HT1080 (cell line): ENCODE measurements at regions not wholly inside any gene's neighbourhood (a gene's known extent, or its start where the extent isn't known, plus 50 kb on each side); places are given as distances from the start of the nearest gene placed in this dataset.
"Not testable (repeated sequence)": the region's sequence is repeated elsewhere in the genome, so short reads cannot be mapped to it uniquely, and the experiment has no call there.

ENCODE experiments used
- DNase-seq: peaks from one replicate; pipeline ENCODE4 v3.0.0-alpha.2; 2015; ENCODE audit warnings: low read depth

DNA sequence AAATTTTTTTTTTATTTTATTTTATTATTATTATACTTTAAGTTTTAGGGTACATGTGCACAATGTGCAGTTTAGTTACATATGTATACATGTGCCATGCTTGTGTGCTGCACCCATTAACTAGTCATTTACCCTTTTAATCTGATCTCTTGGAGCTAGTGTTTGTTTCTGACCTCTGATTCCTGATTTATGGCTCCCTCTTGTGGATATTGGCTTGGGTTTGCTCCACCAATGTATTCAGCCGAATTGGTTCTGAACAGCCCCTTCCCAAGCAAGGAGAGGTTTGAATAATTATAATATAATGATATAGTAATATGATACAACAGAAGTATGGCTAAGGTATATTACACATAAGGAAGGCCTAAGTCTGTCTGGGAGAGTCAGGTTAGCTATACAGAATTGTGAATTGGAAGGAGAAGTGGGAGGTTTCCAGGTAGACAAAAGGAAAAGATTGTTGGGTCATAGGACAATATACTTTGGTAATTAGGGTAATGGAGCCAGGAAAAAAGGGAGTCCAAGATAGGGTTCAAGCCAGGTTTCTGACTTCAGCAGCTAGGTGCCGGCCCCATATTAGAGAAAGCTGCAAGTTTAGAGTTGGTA lies 53.1 kb upstream of the HMCN1 start:
- peak; percentile 43 for DNase-seq

DNA sequence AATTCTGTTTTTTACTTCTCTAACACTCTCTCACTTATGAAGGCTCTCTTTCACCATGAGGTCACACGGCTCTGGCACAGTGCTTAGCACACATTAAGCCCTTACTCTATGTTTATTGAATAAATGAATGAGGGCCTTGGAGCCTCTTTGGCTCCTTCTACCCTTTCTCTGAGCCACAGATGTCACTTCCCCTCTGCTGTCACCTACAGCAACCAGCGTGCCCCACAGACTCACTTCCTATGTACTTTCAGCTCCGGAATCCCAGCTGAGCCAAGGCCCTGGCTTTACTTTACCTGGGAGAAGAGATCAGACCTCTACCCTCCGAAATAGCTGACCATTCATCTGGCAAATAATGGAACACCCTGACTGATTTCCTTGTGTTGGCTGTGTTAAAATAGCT lies 53.7 kb upstream of the HMCN1 start:
- DNase-seq, result no peak

DNA sequence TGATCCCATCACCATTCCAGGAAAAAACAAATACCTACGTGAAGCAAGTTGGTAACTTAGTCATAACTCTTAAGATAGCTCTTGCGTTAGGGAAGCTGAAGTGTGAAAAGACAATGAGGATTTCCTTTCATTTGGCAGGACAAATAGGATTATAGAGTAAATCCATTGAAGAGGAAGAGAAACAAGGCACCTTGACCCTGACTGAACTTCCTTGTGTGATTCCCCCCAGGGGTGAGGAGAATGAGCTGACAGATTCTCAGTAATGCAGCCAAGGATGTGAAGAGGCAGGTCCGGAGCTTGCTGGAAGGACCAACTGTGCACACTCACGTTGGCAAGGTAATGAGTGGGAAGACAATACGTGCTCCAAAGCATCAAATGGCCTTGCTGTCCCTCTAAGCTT lies 55.0 kb upstream of the HMCN1 start:
- no peak for DNase-seq

DNA sequence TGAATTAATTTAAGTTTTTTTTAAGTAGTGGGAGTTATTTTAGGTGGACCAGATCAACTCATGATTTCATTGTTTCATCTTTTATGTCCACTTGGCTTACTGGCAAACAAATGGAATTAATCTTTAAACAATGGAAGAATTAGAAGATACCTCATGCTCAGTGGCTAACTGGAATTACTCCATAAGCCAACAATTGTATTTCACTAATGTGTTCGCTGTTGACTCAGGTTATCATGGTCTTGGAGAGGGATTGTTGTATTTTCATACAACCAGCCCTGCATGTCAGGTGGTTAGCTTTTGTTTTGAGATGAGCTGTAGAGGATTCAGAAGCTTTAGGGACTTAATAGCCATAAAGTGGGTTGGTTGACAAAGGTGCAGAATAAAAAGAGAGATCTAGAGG lies 57.2 kb upstream of the HMCN1 start:
- DNase-seq, result no peak

DNA sequence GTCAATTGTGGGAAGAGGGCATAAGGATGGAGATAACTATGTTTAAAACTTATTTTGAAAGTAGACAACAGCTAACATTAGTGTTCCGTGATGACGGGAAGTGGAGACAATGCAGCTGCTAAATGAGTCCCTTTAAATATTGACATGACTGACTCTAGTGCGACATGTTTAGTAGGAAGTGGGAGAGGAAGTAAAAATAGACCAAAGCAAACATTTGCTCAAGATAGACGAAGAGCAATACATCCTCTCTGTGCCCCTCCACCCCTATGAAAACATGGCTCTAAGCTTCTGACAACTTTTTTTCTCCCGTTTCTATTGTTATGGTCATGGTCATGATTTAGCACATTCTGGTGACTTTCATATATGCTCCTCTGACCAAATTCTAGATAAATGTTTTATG lies 60.0 kb upstream of the HMCN1 start:
- DNase-seq, result no peak

DNA sequence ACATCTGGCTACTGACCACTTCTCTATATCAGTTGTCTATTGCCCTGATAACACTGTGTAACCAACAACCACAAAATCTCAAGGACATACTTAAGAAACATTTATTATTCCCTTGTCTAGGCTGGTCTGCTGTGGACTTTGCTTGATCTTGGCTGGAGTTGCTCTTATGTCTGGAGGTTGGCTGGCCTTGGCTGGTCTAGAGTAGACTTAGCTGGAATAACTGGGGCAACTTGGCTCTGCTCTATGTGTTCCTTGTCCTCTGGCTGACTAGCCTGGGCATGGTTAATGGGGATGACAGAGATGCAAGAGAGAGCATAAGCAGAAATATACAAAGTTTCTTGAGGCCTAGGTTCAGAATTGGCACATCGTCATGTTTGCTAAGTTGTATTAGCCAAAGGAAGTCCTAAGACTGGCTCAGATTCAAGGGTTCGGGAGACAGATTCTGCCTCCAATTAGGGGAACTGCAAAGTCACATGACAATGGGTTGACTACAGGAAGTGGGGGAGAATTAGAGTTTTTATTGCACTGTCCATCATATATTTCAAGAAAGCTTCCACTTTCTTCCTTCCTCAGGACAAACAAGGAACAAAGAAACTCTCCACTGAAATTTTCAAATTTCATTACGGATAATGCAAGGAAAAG lies 61.4 kb upstream of the HMCN1 start:
- DNase-seq, result no peak

DNA sequence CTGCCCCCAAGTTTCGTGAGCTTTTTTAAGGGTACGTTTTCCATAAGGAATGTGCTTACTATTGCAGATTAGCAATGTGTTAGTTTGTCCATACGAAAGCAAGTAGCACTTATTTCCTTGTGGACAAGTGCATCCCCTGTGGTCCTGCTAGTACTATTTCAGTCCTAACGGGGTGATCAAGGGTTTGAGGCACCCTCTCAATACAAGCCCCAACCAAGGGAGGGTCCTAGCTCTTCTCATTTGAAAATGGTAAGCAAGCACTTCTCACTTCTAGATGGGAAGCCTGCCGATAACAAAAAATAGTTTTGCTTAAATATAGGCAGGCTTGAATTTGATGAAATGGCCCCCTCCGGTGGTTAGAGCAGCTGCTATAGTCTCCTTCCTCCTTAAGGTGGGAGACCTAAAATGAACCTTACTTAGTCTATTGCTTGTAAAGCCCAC lies 64.0 kb upstream of the HMCN1 start:
- DNase-seq, result peak; percentile 20

DNA sequence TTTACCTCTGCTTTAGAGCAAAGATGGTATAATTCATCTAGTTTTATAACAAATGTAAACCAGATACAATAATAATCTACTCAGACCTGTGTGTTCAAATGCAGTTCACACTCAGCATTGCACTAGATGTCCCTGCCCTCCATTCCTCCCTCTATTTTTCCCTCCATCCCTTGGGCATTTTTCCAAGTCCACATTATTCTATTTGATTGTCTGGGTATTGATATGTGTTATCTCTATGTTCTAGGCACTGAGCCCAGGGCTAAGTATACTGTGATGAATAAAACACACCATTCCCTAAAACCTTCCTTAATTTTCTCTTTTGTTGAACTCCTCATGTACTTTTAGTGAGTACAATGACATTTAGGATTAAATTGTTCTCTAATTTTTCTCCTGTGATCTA lies 66.2 kb upstream of the HMCN1 start:
- DNase-seq, result no peak

DNA sequence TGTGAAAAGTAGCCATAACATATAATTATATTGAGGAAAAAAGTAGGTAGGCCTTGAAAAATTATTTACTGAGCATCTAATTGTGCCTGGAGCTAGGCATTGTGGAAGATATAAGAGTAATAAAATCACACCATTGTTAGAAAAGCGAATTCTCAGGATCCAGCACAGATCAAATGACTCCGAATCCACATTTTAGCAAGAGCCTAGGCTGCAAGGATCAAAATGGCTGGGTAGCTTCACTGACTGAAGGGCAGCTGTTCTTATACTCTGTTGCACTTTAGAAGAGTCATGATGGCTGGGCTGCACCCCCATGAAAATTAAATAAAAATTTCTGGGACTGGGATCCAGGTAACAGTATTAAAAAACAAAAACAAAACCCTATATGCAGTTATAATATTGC lies 67.6 kb upstream of the HMCN1 start:
- no peak for DNase-seq

DNA sequence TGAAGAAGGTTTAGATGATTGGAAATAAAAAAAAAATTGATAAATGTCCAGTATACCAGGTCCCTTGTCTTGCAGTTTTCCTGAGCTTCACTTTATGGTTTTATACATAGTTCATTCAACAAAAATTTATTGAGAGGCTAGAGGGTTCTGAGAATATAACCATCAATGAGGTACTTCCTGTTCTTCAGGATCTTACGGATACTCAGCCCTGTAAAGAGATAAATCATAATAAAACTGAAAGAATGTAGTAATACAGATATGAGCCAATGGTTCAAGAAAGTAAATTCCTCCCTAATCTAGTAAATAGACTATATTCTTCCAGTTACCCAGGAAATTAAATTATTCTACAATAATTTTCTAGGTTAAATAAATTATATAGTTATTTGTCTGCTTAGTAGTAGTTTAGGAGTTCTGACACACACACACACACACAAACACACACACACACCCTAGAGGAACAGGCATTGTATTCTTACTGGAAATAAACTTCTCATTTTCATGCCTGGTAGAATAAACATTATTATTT lies 70.4 kb upstream of the HMCN1 start:
- no peak for DNase-seq

DNA sequence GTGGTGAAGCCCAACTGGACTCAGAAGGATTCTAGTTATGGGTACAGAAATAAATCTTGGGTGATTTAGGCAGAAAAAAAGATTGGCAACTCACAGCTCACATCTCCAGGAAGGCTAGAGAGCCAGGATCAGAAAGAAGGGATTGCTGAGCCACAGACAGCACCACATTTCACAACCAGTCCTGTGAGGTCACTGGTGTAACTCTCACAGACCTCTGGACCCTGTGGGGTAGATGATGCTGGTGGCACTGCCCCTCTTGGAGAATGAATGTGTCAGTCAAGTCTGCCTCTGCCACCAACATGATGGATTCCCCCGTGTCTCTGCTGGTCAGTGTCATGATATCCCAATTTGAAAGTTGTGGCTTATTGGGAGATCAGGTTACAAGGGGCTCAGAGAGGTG lies 70.9 kb upstream of the HMCN1 start:
- no peak for DNase-seq

DNA sequence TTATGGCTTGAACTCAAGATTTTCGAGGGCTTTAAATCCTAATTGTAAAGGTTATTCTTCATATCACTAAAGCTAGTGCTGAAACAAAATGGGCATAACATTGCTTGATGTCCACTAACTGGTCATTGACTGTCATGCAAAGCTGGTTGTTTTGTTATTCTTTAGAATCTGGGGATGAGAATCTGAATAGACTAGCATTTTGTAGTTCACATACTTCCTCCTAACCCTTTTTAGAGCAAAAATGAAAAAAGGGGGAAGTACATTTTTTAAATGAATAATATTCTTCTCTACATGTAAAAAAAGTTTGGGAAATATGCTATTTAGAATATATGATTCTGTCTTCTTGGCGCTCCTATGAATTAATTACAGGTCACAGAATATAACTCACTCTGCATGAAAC lies 72.2 kb upstream of the HMCN1 start:
- no peak for DNase-seq

DNA sequence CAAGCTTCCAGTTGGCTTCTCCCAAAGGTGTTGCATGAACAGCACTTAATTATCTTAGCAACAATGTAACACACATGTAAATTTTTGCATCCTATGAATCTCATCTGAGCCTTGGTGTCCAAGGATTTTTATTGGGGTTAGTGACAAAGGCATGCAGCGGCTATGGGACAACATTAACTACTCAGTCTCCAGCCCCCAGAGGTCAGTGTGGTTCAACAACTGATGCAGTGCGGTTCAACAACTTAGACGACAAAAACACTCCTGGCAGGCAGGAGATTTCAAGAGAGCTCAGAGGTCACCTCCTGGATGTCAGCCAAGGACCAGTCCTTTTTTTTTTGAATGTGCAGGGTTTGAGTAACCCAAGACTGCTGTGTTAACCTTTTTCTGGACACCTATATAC lies 77.5 kb upstream of the HMCN1 start:
- DNase-seq, result no peak

DNA sequence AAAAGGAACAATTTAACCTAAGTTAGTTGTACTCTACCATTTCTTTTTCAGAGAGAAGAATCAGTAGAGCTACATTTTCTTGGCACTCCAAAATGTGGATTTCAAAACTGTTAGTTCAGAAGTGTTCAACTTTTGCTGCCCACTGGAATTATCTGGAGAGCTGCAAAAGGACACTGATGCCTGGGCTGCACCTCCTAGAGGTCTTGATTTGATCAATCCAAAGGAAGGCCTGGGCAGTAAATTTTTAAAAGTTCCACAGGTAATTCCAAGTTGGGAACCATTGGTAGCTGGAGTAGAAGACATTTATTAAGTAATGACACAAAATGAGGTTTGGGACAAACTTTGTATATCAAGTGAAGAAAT lies 79.3 kb upstream of the HMCN1 start:
- DNase-seq, result no peak

DNA sequence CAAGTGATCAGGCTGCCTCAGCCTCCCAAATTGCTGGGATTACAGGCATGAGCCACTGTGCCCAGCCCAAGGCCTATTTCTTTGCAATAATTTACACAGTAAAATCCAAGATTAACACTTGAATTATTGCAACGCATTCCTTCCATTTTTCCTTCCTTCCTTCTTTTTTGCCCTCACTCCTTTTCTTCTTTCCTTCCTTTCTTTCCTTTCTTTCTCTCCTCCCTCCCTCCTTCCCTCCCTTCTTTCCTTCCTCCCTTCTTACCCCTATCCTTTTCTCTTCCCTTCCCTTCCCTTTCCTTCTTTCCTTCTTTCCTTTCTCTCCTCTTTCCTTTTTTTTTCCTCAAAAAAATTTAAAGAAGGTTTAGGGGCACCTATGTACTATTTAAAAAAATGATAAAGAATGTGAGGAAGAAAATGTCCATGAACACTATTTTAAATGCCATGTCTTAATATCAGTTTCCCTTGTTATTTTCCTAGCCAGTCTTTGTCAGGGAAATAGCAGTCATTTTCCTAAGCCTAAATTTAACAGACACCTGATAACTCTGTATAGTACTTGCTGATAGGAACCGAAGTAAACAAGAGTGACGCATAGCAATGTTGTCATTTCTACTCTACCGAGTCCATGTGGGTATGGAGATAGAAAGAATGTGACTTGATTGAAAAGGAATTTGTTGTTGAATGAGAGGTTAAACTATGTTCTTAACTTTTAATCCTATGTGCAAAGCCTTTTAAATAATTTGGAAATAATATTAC lies 79.8 kb upstream of the HMCN1 start:
- DNase-seq, result no peak

DNA sequence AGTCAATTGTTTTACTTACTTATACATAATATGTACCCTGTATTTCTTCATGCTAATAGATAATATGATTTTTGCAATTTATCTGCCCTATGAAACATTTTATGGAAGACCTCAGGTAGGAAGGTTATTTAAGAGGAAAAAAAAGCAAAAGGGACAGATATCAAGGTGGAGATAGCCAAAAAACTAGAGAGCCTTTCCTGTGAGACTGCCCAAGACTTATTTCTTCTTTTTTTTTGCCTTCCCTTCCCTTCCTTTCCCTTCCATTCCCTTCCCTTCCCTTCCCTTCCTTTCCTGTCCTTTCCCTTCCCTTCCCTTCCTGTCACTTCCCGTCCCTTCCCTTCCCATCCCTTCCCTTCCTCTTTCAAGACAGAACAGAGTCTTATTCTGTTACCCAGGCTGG lies 80.6 kb upstream of the HMCN1 start:
- DNase-seq, result no peak

DNA sequence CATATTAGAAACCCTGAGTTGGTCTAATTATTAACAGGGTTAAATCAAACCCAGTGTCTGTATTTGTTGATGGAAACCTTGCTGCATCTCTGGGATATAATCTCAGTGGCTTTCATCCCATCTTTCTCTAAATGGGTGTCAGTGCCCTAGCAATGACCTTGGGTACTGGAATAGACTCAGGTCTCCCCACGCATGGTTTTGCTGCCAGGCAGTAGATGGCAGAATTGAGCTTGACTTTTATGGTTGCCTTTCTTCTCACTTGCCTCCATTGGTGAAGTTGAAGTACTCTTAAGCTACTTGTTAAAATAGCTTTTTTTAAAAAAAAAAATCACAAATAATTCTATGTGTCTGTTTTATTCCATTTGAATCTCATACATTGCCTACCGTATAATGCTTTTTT lies 81.8 kb upstream of the HMCN1 start:
- DNase-seq, result no peak

DNA sequence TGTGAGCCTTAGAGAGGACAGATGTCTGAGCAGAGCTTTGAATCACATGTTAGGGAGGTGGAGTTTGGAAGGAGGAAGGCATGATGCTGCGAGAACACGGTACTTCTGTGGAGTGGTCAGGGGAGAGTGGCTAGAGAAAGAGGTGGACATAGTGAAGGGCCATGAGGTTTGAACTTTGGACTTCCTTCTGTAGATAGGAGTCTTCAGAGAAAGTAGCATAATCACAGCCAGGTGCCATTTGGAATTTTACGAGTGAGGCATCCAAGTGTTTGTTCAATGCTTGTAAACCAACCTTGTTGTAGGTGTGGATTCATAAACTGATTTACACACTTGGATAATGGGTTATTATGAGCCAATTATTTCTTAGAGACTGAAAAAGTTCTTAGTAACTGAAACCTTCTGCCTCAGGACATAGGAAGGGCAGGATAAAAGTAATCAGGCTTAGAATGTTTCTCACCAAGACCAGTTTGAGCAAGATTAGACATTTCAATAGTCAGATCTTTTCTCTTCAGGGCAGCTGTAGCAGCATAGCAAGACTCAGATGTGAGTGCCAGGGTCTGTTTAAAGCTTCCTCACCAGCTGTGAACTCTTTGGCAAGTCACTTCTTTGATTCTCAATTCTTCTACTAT lies 83.5 kb upstream of the HMCN1 start:
- no peak for DNase-seq

DNA sequence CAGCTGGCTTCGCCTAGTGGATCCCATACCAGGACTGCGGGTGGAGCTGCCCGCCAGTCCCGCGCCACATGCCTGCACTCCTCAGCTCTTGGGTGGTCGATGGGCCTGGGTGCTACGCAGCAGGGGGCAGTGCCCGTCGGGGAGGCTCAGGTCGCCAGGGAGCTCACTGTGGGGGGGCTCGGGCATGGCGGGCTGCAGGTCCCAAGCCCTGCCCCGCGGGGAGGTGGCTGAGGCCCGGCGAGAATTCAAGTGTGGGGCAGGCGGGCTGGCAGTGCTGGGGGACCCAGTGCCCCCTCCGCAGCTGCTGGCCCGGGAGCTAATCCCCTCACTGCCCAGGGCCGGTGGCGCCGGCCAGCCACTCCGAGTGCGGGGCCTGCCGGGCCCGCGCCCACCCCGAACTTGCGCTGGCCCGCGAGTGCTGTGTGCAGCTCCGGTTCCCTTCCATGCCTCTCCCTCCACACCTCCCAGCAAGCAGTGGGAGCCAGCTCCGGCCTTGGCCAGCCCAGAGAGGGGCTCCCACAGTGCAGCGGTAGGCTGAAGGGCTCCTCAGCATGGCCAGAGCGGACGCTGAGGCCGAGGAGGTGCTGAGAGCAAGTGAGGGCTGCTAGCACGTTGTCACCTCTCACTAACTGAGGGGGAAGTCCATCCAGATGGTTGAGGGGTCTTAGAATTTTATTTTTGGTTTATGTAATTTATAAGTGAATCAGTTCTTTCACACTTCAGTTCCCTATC lies 85.2 kb upstream of the HMCN1 start:
- no peak for DNase-seq

DNA sequence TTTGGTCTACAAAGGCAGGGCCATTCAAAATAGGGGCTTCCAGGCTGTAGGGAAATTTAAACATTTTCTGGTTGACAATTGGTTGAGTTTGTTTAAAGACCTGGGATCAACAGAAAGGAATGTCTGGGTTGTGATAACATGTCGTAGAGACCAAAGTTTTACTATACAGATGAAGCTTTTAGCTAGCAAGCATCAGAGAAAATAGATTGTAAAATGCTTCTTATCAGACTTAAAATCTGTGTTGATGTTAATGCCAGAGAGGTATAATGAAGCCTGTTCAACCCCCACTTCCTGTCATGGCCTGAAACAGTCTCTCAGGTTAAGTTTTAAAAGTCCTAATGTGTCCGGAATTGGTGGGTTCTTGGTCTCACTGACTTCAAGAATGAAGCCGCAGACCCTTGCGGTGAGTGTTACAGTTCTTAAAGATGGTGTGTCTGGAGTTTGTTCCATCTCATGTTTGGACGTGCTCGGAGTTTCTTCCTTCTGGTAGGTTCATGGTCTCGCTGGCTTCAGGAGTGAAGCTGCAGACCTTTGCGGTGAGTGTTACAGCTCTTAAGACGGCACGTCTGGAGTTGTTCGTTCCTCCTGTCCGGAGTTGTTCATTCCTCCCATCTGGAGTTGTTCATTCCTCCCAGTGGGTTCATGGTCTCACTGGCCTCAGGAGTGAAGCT lies 86.5 kb upstream of the HMCN1 start:
- not testable (repeated sequence) for DNase-seq

DNA sequence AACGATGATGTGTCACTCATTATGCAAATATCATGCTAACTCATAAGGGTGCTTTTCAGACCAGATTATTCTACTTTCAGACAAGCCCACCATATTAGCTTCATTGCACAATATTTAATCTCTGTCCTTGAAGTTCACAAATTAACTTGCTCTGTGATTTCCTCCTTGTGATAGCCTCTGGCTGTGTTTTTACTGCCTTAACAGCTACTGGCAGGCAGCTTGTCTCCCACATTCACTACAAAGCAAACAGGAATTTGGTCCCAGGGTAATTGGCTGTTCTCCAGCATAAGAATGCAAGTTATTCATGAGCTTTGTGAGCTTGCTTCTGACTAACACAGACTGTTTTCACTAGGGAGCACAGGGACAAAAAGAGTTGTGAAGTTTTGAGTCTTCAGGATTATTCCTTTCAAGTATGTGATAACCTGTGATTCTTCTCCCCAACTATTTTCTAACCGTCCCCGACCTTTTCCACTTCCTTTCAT lies 87.9 kb upstream of the HMCN1 start:
- DNase-seq, result peak; percentile 94
